ENCODE measurements at regions not wholly inside any gene's neighbourhood (a gene's known extent, or its start where the extent isn't known, plus 50 kb on each side); places are given as distances from the start of the nearest gene placed in this dataset.

DNA sequence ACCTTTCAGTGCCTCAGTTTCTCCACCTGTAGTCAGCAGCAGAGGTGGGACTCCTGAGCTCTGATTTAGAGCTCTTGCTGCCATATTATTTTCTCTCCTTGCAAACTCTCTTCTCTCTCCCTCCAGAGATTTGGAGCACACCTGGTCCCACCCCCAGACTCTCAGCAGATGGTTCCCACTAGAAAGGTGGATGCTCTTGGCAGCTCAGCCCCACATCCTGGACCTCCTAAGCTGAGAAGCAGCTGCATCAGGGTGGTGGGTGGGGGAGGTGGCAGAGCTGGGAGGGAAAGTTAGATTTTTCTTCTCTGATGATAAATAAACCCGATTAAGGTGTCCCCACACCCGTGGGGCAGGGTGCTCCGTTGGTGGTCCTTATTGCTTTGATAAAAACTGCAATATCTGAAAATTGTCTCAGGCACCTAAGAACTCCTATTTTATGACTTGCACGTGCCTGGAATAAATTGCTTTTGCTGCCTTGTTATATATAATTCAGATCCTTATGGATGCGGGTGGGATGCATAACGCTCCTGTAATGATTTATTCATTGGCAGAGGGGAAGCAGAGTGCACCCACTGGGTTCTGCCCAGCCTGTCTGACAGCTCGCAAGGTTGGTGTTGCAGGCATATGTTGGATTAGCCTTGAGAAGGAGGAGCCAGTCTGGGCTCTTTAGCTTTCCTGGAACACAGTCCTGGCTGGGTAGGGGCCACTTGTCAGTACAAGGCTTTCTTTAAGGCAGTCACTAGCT lies 214.2 kb downstream of the SUDS3 start (continued):
- TF ChIP-seq, protein P1, sequence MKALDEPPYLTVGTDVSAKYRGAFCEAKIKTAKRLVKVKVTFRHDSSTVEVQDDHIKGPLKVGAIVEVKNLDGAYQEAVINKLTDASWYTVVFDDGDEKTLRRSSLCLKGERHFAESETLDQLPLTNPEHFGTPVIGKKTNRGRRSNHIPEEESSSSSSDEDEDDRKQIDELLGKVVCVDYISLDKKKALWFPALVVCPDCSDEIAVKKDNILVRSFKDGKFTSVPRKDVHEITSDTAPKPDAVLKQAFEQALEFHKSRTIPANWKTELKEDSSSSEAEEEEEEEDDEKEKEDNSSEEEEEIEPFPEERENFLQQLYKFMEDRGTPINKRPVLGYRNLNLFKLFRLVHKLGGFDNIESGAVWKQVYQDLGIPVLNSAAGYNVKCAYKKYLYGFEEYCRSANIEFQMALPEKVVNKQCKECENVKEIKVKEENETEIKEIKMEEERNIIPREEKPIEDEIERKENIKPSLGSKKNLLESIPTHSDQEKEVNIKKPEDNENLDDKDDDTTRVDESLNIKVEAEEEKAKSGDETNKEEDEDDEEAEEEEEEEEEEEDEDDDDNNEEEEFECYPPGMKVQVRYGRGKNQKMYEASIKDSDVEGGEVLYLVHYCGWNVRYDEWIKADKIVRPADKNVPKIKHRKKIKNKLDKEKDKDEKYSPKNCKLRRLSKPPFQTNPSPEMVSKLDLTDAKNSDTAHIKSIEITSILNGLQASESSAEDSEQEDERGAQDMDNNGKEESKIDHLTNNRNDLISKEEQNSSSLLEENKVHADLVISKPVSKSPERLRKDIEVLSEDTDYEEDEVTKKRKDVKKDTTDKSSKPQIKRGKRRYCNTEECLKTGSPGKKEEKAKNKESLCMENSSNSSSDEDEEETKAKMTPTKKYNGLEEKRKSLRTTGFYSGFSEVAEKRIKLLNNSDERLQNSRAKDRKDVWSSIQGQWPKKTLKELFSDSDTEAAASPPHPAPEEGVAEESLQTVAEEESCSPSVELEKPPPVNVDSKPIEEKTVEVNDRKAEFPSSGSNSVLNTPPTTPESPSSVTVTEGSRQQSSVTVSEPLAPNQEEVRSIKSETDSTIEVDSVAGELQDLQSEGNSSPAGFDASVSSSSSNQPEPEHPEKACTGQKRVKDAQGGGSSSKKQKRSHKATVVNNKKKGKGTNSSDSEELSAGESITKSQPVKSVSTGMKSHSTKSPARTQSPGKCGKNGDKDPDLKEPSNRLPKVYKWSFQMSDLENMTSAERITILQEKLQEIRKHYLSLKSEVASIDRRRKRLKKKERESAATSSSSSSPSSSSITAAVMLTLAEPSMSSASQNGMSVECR (CRISPR knock-in tag; IDR thresholded peaks at IDR 0.05; ENCODE audit: borderline replicate concordance), result no peak
- TF ChIP-seq TEAD1 (CRISPR knock-in tag; IDR thresholded peaks at IDR 0.05) (no peak), RELA (CRISPR knock-in tag; IDR thresholded peaks at IDR 0.05; ENCODE audit: borderline replicate concordance) (no peak), ZNF396 (CRISPR knock-in tag; IDR thresholded peaks at IDR 0.05; ENCODE audit: borderline replicate concordance) (no peak)

DNA sequence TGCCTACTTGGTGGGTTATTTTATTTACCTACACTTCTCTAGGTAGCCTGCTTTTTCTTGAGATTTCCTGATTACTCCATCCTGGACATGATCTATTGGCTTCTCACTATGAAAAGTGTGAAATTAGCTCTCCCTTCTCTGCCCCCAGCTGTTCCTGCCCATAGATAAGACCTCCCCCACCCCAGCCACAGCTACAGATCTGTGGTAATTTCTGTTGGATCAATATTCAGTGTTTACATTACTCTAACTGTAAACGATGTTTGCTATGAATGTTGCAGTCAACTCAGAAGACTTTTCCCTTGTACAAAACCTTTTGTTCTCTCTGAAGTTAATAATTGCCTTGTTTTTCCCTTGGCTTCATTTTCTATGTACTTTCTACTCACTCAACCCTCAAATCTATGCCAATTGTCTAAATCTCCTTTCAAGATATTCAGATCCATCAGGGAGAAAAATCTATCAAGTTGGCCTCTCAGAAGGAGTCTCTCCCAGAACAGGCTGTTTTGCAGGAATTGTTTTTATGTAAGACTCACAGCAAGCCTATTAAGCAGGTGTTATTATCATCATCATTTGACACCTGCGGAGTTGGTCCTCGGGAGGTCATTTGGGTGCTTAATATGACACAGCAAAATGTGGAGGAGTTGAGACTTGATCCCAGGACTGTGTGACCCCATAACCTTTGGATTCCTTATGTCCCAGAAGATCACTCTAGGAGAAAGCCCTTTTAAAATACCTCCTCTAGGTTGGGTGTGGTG lies 227.4 kb downstream of the SUDS3 start:
- Mint-ChIP-seq H3K9me3 (peaks cover 10% of the 10 kb centered on the region), H3K4me3 (no peak overlapping the region), H3K36me3 (peaks cover 6% of the 10 kb centered on the region; the same call in 1 of the 2 replicates), H3K4me1 (peaks cover 12% of the 10 kb centered on the region), H3K27ac (no peak overlapping the region), H3K27me3 (ENCODE audit: low read depth) (no peaks in the 10 kb centered on the region; the same call in 1 of the 2 replicates)
- TF ChIP-seq, protein P2, sequence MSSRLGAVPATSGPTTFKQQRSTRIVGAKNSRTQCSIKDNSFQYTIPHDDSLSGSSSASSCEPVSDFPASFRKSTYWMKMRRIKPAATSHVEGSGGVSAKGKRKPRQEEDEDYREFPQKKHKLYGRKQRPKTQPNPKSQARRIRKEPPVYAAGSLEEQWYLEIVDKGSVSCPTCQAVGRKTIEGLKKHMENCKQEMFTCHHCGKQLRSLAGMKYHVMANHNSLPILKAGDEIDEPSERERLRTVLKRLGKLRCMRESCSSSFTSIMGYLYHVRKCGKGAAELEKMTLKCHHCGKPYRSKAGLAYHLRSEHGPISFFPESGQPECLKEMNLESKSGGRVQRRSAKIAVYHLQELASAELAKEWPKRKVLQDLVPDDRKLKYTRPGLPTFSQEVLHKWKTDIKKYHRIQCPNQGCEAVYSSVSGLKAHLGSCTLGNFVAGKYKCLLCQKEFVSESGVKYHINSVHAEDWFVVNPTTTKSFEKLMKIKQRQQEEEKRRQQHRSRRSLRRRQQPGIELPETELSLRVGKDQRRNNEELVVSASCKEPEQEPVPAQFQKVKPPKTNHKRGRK (CRISPR knock-in tag; IDR thresholded peaks at IDR 0.05; ENCODE audit: borderline replicate concordance), result no peak
- TF ChIP-seq, protein P3, sequence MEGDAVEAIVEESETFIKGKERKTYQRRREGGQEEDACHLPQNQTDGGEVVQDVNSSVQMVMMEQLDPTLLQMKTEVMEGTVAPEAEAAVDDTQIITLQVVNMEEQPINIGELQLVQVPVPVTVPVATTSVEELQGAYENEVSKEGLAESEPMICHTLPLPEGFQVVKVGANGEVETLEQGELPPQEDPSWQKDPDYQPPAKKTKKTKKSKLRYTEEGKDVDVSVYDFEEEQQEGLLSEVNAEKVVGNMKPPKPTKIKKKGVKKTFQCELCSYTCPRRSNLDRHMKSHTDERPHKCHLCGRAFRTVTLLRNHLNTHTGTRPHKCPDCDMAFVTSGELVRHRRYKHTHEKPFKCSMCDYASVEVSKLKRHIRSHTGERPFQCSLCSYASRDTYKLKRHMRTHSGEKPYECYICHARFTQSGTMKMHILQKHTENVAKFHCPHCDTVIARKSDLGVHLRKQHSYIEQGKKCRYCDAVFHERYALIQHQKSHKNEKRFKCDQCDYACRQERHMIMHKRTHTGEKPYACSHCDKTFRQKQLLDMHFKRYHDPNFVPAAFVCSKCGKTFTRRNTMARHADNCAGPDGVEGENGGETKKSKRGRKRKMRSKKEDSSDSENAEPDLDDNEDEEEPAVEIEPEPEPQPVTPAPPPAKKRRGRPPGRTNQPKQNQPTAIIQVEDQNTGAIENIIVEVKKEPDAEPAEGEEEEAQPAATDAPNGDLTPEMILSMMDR (IDR thresholded peaks at IDR 0.05), result no peak
- no peak for TF ChIP-seq FOXP1 (CRISPR knock-in tag; IDR thresholded peaks at IDR 0.05; ENCODE audit: borderline replicate concordance)
- TF ChIP-seq FOXK1 (CRISPR knock-in tag; IDR thresholded peaks at IDR 0.05), result no peak
- TF ChIP-seq NFE2L1 (CRISPR knock-in tag; IDR thresholded peaks at IDR 0.05), result no peak
- CTCF ChIA-PET, result no interaction called here
- POLR2A ChIA-PET, result no interaction called here
- DNase-seq (ENCODE audit: low spot score) (no peak), ATAC-seq (no peak)

DNA sequence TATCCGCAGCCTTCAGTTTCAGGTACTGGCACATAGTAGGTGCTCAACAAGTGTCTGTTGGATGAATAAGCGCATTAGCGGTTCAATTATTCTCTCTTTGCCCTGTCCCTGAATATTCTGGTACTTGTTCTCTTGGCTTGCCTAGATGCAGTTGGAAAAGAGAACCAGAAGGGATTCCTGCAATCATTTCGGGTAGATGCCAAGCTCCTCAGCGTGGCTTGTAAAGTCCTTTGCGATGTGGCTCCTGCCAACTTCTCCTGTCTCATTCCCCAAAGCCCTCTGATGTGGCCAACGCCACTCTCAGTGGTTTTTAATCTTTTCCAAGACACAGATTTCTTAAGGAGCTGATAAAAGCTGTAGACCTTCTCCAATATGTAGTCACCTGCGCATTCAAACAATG lies 230.3 kb downstream of the SUDS3 start:
- ATAC-seq (no peak), DNase-seq (ENCODE audit: low spot score) (no peak)
- no peak overlapping the region for H3K4me3 Mint-ChIP-seq
- H3K27ac Mint-ChIP-seq, result no peak overlapping the region
- CTCF ChIA-PET, result interaction anchor here (0.6 kb wide), 1 partner anchor 160 kb away, joined by 3 read pairs; no protein-coding TSS in a partner anchor
- H3K4me1 Mint-ChIP-seq, result peaks cover 33% of the 10 kb centered on the region
- H3K9me3 Mint-ChIP-seq, result peaks cover 9% of the 10 kb centered on the region
- peaks cover 6% of the 10 kb centered on the region; the same call in 1 of the 2 replicates for H3K36me3 Mint-ChIP-seq
- POLR2A ChIA-PET, result no interaction called here
- no peaks in the 10 kb centered on the region; the same call in 1 of the 2 replicates for H3K27me3 Mint-ChIP-seq (ENCODE audit: low read depth)
- TF ChIP-seq TEAD1 (CRISPR knock-in tag; IDR thresholded peaks at IDR 0.05) (no peak), ZNF671 (CRISPR knock-in tag; IDR thresholded peaks at IDR 0.05) (no peak), TP53 (CRISPR knock-in tag; IDR thresholded peaks at IDR 0.05) (no peak), TEAD4 (CRISPR knock-in tag; IDR thresholded peaks at IDR 0.05) (no peak), ZNF138 (CRISPR knock-in tag; conservative IDR thresholded peaks at IDR 0.05) (no peak), ZBTB21 (CRISPR knock-in tag; IDR thresholded peaks at IDR 0.05; ENCODE audit: borderline replicate concordance) (no peak), TCF7 (CRISPR knock-in tag; IDR thresholded peaks at IDR 0.05; ENCODE audit: low read depth) (no peak), CREM (CRISPR knock-in tag; IDR thresholded peaks at IDR 0.05) (no peak)
- TF ChIP-seq, protein P4, sequence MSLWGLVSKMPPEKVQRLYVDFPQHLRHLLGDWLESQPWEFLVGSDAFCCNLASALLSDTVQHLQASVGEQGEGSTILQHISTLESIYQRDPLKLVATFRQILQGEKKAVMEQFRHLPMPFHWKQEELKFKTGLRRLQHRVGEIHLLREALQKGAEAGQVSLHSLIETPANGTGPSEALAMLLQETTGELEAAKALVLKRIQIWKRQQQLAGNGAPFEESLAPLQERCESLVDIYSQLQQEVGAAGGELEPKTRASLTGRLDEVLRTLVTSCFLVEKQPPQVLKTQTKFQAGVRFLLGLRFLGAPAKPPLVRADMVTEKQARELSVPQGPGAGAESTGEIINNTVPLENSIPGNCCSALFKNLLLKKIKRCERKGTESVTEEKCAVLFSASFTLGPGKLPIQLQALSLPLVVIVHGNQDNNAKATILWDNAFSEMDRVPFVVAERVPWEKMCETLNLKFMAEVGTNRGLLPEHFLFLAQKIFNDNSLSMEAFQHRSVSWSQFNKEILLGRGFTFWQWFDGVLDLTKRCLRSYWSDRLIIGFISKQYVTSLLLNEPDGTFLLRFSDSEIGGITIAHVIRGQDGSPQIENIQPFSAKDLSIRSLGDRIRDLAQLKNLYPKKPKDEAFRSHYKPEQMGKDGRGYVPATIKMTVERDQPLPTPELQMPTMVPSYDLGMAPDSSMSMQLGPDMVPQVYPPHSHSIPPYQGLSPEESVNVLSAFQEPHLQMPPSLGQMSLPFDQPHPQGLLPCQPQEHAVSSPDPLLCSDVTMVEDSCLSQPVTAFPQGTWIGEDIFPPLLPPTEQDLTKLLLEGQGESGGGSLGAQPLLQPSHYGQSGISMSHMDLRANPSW (CRISPR knock-in tag; conservative IDR thresholded peaks at IDR 0.05; ENCODE audit: low read depth), result no peak
- TF ChIP-seq, protein P5, sequence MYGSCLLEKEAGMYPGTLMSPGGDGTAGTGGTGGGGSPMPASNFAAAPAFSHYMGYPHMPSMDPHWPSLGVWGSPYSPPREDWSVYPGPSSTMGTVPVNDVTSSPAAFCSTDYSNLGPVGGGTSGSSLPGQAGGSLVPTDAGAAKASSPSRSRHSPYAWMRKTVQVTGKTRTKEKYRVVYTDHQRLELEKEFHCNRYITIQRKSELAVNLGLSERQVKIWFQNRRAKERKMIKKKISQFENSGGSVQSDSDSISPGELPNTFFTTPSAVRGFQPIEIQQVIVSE (CRISPR knock-in tag; IDR thresholded peaks at IDR 0.05; ENCODE audit: borderline replicate concordance), result no peak
- TF ChIP-seq, protein P6, sequence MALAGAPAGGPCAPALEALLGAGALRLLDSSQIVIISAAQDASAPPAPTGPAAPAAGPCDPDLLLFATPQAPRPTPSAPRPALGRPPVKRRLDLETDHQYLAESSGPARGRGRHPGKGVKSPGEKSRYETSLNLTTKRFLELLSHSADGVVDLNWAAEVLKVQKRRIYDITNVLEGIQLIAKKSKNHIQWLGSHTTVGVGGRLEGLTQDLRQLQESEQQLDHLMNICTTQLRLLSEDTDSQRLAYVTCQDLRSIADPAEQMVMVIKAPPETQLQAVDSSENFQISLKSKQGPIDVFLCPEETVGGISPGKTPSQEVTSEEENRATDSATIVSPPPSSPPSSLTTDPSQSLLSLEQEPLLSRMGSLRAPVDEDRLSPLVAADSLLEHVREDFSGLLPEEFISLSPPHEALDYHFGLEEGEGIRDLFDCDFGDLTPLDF (CRISPR knock-in tag; IDR thresholded peaks at IDR 0.05), result no peak
